ENCODE measurements at regions not wholly inside any gene's neighbourhood (a gene's known extent, or its start where the extent isn't known, plus 50 kb on each side); places are given as distances from the start of the nearest gene placed in this dataset.

DNA sequence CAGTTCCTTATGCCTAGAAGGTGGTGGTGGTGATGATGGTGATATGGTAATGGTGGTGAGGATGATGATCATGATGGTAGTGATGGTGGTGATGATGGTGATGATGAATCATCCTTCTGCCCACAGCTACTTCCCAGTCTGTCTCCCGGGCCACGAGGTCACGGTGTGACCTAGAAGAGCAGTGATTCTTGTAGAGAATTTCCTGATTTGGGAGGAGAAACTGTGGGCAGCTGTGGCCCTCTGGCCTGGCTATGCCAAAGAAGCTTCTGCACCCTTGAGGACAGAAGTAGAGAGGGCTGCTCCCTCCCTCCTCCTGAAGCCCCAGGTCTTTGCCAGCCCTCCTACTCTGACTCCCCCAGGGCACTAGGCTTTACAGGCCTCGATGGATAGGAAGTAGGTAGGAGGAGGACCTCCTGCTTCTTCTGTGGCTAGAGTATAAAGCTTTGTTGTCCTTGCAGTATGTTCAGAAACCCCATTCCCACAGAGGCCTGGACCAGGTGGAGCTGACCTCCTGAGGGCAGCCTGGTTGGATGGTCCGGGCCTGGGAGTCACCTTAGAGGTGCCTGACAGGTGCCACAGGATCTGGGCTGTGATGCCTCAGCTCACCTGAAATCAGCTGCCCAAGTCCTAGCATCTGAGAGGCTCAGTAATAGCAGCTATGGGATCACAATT is 57.9 kb upstream of the EPAS1 start:
- Histone ChIP-seq H3K27ac (ENCODE audit: low read length) (peak overlapping the region; percentile 41; the same call in 1 of the 2 replicates), H3K4me3 (ENCODE audit: low read depth in 1 of 2, low read length in 2 of 2) (no peak overlapping the region), H3K79me2 (ENCODE audit: insufficient read depth, low read length) (no peaks in the 10 kb centered on the region), H3K9me3 (ENCODE audit: insufficient read depth, low read length, severe bottlenecking) (no peaks in the 10 kb centered on the region), H3K27me3 (ENCODE audit: insufficient read depth, low read length, poor library complexity) (no peaks in the 10 kb centered on the region), H3K4me2 (ENCODE audit: insufficient read depth, low read length) (no peak overlapping the region), H2AFZ (ENCODE audit: low read depth, low read length) (no peak overlapping the region), H3K9ac (ENCODE audit: low read depth, low read length) (no peak overlapping the region), H3K4me1 (ENCODE audit: insufficient read depth, low read length) (peaks cover 36% of the 10 kb centered on the region), H3K36me3 (ENCODE audit: insufficient read depth, low read length) (no peaks in the 10 kb centered on the region), H4K20me1 (ENCODE audit: insufficient read depth, low read length) (no peaks in the 10 kb centered on the region)
- TF ChIP-seq EZH2 (IDR thresholded peaks at IDR 0.05; ENCODE audit: borderline replicate concordance, low read depth, low read length, severe bottlenecking), result no peak
- TF ChIP-seq, protein P1, sequence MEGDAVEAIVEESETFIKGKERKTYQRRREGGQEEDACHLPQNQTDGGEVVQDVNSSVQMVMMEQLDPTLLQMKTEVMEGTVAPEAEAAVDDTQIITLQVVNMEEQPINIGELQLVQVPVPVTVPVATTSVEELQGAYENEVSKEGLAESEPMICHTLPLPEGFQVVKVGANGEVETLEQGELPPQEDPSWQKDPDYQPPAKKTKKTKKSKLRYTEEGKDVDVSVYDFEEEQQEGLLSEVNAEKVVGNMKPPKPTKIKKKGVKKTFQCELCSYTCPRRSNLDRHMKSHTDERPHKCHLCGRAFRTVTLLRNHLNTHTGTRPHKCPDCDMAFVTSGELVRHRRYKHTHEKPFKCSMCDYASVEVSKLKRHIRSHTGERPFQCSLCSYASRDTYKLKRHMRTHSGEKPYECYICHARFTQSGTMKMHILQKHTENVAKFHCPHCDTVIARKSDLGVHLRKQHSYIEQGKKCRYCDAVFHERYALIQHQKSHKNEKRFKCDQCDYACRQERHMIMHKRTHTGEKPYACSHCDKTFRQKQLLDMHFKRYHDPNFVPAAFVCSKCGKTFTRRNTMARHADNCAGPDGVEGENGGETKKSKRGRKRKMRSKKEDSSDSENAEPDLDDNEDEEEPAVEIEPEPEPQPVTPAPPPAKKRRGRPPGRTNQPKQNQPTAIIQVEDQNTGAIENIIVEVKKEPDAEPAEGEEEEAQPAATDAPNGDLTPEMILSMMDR (IDR thresholded peaks at IDR 0.05; ENCODE audit: borderline replicate concordance, extremely low read depth, low read length, poor library complexity, severe bottlenecking), result no peak
- DNase-seq, result no peak
- no peak for ATAC-seq (ENCODE audit: insufficient read depth, low read depth)

DNA sequence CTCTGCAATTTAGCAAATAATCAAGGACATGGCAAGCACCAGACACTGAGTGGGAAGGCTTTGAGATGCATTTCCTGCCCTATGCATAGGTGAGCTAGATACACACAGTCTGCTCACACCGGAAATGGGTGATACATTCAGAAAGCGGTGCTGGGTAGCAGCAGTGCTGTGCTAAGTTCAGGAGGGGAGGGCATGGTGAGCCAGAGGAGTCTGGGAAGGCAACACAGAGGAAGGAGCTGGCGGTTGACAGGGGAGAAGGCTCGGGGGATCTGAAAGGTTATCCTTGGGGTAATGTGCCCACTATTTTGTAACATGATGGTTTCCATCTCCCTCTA is 57.4 kb upstream of the EPAS1 start:
- H3K27ac ChIP-seq (ENCODE audit: low read length), result peak overlapping the region; percentile 41; the same call in 1 of the 2 replicates
- H3K27me3 ChIP-seq (ENCODE audit: insufficient read depth, low read length, poor library complexity), result no peaks in the 10 kb centered on the region
- H4K20me1 ChIP-seq (ENCODE audit: insufficient read depth, low read length), result no peaks in the 10 kb centered on the region
- no peak overlapping the region for H3K4me3 ChIP-seq (ENCODE audit: low read depth in 1 of 2, low read length in 2 of 2)
- H3K9ac ChIP-seq (ENCODE audit: low read depth, low read length), result no peak overlapping the region
- DNase-seq (peak; percentile 43), ATAC-seq (ENCODE audit: insufficient read depth, low read depth) (peak; percentile 64)
- H3K4me2 ChIP-seq (ENCODE audit: insufficient read depth, low read length), result no peak overlapping the region
- H3K4me1 ChIP-seq (ENCODE audit: insufficient read depth, low read length), result peaks cover 36% of the 10 kb centered on the region
- H3K79me2 ChIP-seq (ENCODE audit: insufficient read depth, low read length), result no peaks in the 10 kb centered on the region
- H3K36me3 ChIP-seq (ENCODE audit: insufficient read depth, low read length), result no peaks in the 10 kb centered on the region
- H3K9me3 ChIP-seq (ENCODE audit: insufficient read depth, low read length, severe bottlenecking), result no peaks in the 10 kb centered on the region
- no peak overlapping the region for H2AFZ ChIP-seq (ENCODE audit: low read depth, low read length)
- TF ChIP-seq EZH2 (IDR thresholded peaks at IDR 0.05; ENCODE audit: borderline replicate concordance, low read depth, low read length, severe bottlenecking), result no peak
- TF ChIP-seq, protein P1 (IDR thresholded peaks at IDR 0.05; ENCODE audit: borderline replicate concordance, extremely low read depth, low read length, poor library complexity, severe bottlenecking), result no peak

DNA sequence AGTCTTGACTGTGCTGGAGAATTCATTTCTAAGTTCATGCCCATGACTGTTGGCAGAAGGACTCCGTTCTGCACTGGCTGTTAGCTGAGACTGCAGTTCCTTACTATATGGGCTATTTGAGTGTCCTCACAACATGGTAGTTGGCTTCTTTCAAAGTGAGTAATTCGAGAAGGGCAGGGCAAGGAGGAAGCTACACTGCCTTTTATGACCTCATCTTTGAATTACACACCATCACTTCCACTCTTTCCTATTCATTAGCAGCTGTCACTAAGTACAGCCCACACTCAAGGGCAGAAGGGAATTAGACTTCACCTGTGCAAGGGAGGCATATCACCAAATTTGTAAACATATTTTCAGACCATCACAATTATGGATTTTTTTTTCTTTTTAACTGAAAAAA is 55.9 kb upstream of the EPAS1 start:
- Histone ChIP-seq H3K27ac (ENCODE audit: low read length) (no peak overlapping the region), H2AFZ (ENCODE audit: low read depth, low read length) (no peak overlapping the region)
- no peak for ATAC-seq (ENCODE audit: insufficient read depth, low read depth)

More for the DNA sequence above, 55.9 kb upstream of the EPAS1 start:
- no peak overlapping the region for H3K9ac ChIP-seq (ENCODE audit: low read depth, low read length)
- no peaks in the 10 kb centered on the region for H3K79me2 ChIP-seq (ENCODE audit: insufficient read depth, low read length)
- no peak for DNase-seq
- H3K4me2 ChIP-seq (ENCODE audit: insufficient read depth, low read length), result no peak overlapping the region
- peaks cover 28% of the 10 kb centered on the region for H3K4me1 ChIP-seq (ENCODE audit: insufficient read depth, low read length)
- H3K36me3 ChIP-seq (ENCODE audit: insufficient read depth, low read length), result no peaks in the 10 kb centered on the region
- no peak overlapping the region for H3K4me3 ChIP-seq (ENCODE audit: low read depth in 1 of 2, low read length in 2 of 2)
- H4K20me1 ChIP-seq (ENCODE audit: insufficient read depth, low read length), result no peaks in the 10 kb centered on the region
- no peaks in the 10 kb centered on the region for H3K9me3 ChIP-seq (ENCODE audit: insufficient read depth, low read length, severe bottlenecking)
- TF ChIP-seq, protein P1 (IDR thresholded peaks at IDR 0.05; ENCODE audit: borderline replicate concordance, extremely low read depth, low read length, poor library complexity, severe bottlenecking), result no peak
- TF ChIP-seq EZH2 (IDR thresholded peaks at IDR 0.05; ENCODE audit: borderline replicate concordance, low read depth, low read length, severe bottlenecking), result no peak
- no peaks in the 10 kb centered on the region for H3K27me3 ChIP-seq (ENCODE audit: insufficient read depth, low read length, poor library complexity)

Measured in DND-41 (cell line).